BJ (cell line): ENCODE measurements at regions not wholly inside any gene's neighbourhood (a gene's known extent, or its start where the extent isn't known, plus 50 kb on each side); places are given as distances from the start of the nearest gene placed in this dataset.
A peak's percentile ranks its signal among the peaks of the same experiment; 100 is the strongest.

ENCODE experiments used
- CTCF ChIA-PET: fragments of 350-600 bp; formaldehyde crosslinking; extraction: SDS; loops from one replicate; lab custom pipeline; 2021; ENCODE audit warnings: antibody characterized with exemption, inconsistent platforms; lab: Yijun Ruan, JAX
- POLR2A ChIA-PET: fragments of 300-600 bp; sonication (Branson Sonifier 250); formaldehyde crosslinking; extraction: SDS; loops from one replicate; lab custom pipeline; 2021; ENCODE audit warnings: antibody characterized with exemption; lab: Charles Lee
- DNase-seq: peaks from one replicate; pipeline ENCODE4 v3.0.0-alpha.2; 2011; ENCODE audit warnings: low read depth
- H3K27me3 ChIP-seq: 2 replicates; pipeline ENCODE4 v1.6.0; 2011; ENCODE audit warnings: low read length; ENCODE audit not compliant: control insufficient read depth, insufficient read depth
- H3K36me3 ChIP-seq: 2 replicates; pipeline ENCODE4 v1.5.1; 2011; ENCODE audit warnings: low read length; ENCODE audit not compliant: control insufficient read depth, insufficient read depth
- H3K4me3 ChIP-seq: 2 replicates; pipeline ENCODE4 v1.5.1; 2011; ENCODE audit warnings: low read depth, mild to moderate bottlenecking, control low read depth, low read length
- TF ChIP-seq, protein P1 (sequence below): IDR thresholded peaks from 2 replicates; pipeline ENCODE4 v1.5.1; 2011; ENCODE audit warnings: low read depth, mild to moderate bottlenecking, control low read depth, inconsistent platforms, low read length, moderate library complexity; ENCODE audit not compliant: insufficient read depth

DNA sequence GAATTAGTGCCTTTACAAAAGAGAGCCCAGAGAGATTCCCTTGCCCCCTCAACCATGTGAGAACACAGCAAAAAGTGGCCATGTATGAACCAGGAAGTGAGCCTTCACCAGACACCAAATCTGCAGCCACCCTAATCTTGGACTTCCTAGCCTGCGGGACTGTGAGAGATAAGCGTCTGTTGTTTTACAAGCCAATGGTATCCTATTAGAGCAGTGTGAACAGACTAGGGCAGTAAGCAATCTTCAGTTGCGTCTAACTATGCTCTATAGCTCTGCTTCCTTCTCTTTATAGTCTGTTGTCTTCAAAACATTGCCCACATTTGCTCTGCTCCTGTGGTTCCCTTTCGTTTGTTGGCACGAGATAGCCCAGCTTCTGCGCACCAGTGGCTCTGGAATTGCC is 109.5 kb upstream of the FNDC3A start:
- no peak for DNase-seq
- TF ChIP-seq, protein P1, sequence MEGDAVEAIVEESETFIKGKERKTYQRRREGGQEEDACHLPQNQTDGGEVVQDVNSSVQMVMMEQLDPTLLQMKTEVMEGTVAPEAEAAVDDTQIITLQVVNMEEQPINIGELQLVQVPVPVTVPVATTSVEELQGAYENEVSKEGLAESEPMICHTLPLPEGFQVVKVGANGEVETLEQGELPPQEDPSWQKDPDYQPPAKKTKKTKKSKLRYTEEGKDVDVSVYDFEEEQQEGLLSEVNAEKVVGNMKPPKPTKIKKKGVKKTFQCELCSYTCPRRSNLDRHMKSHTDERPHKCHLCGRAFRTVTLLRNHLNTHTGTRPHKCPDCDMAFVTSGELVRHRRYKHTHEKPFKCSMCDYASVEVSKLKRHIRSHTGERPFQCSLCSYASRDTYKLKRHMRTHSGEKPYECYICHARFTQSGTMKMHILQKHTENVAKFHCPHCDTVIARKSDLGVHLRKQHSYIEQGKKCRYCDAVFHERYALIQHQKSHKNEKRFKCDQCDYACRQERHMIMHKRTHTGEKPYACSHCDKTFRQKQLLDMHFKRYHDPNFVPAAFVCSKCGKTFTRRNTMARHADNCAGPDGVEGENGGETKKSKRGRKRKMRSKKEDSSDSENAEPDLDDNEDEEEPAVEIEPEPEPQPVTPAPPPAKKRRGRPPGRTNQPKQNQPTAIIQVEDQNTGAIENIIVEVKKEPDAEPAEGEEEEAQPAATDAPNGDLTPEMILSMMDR: no peak
- Histone ChIP-seq H3K27me3 (no peaks in the 10 kb centered on the region), H3K4me3 (no peak overlapping the region), H3K36me3 (no peaks in the 10 kb centered on the region)
- ChIA-PET CTCF (no interaction called here), POLR2A (no interaction called here)

DNA sequence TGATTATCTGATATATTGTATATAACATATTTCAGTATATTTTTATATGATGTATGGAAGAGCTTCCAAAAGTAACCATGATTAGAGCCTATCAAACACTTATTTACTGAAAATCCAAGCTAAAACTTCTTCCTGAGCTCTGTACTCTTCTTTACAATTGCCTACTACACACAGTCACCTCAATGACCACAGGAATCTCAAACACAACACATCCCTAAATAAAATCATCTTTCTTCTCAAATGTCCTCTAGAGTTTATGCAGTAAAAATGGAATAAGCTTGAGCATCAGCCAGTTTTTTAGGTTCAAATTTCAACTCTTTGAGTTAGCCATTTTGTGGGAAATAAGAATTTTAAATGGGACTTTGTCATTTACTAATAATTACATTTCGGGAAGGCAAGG is 102.6 kb upstream of the FNDC3A start:
- Histone ChIP-seq H3K4me3 (no peak overlapping the region), H3K27me3 (0 out of 2 replicates have a peak, but pooled peaks cover 1% of the 10 kb centered on the region), H3K36me3 (no peaks in the 10 kb centered on the region)
- TF ChIP-seq, protein P1: no peak
- POLR2A ChIA-PET: no interaction called here
- CTCF ChIA-PET: no interaction called here
- DNase-seq: no peak

DNA sequence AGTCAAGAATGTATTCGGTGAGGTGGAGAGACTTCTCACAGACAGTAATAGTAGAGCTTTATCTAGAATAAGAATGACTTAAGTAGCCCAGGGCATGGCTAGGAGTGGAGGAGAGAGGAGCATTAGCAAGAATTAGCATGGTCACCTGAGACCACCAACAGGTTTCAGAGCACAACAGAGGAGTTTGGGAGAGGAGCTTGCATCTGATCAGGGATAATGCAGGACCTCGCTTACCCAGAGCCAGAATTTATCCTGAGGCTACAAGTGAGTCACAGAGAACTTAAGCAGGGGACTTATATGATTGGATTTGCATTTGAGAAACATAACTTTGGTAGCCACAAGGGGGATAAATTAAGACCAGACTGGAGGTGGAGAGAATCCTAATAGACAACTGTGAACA is 102.1 kb upstream of the FNDC3A start:
- no peak for DNase-seq
- Histone ChIP-seq H3K27me3 (0 out of 2 replicates have a peak, but pooled peaks cover 1% of the 10 kb centered on the region), H3K4me3 (no peak overlapping the region), H3K36me3 (no peaks in the 10 kb centered on the region)
- POLR2A ChIA-PET: no interaction called here
- CTCF ChIA-PET: interaction anchor here (1.1 to 1.2 kb wide), 2 partner anchors 9 to 14 kb away, joined by 4 read pairs; no protein-coding TSS in a partner anchor
- TF ChIP-seq, protein P1: peak; percentile 22; the same call in 1 of the 2 replicates

DNA sequence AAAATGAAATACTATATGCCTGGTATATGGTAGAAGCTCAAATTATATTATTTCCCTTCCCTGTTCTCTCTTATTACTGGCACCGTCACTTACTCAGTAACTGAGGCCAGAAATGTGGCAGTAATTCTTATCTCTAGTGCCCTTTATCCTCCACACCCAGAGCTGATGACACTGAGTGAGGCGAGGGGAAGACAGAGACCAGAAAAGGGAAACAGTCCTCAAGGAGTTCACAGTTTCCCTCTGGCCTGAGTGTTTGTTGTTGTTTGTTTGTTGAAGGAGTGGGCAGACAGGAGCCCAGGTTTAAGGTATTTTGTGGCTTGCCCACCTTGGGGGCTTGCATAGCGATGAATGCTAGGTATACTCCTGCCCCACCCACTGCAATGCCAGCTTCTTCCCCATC is 101.5 kb upstream of the FNDC3A start:
- no peak for DNase-seq
- Histone ChIP-seq H3K27me3 (0 out of 2 replicates have a peak, but pooled peaks cover 1% of the 10 kb centered on the region), H3K4me3 (no peak overlapping the region), H3K36me3 (no peaks in the 10 kb centered on the region)
- ChIA-PET POLR2A (no interaction called here), CTCF (interaction anchor here (1.1 to 1.2 kb wide), 2 partner anchors 9 to 13 kb away, joined by 4 read pairs; no protein-coding TSS in a partner anchor)
- TF ChIP-seq, protein P1: no peak

DNA sequence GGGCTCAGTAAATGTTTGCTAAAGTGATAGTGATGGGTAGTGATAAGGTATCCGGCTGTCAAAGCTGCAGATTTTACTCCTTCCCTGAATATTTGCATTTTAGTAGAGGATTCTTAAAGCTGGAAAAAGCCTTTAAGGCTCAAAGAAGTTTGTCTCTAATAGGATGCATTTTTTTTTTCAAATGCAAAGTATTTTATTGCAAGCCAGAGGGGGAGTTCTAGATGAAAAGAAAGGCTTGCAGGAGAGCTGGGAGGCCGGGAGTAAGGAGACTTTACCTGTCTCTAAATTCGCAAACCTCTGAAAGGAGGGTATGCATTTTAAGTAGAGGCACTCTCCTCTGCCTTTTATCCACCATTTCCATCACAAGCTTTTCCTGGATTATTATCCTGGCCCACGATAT is 100.7 kb upstream of the FNDC3A start:
- H3K4me3 ChIP-seq: no peak overlapping the region
- TF ChIP-seq, protein P1: no peak
- 0 out of 2 replicates have a peak, but pooled peaks cover 1% of the 10 kb centered on the region for H3K27me3 ChIP-seq
- ChIA-PET CTCF (no interaction called here), POLR2A (no interaction called here)
- H3K36me3 ChIP-seq: no peaks in the 10 kb centered on the region
- DNase-seq: no peak
